ENCODE measurements at regions not wholly inside any gene's neighbourhood (a gene's known extent, or its start where the extent isn't known, plus 50 kb on each side); places are given as distances from the start of the nearest gene placed in this dataset.

DNA sequence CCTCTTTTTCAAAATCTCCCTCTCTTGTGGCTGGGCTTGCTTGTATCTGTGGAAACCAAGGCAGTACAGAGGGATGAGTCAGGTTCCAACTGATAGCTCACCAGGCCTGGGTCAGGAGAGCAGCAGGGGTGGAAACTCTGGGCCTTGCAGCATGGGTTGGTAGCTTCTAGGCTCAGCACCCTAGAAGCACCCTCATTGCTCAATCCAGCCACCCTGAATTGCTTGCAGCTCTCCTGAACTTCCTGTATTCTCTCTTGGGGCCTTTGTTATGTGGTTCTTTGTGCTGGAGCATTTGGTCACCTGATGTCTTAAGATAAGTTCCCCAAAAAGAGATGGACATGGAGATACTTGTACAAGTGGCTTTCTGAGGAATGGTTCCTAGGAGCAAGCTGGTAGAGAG, 169.4 kb downstream of the IRX5 start:
- Mint-ChIP-seq H3K36me3 (no peaks in the 10 kb centered on the region), H3K4me1 (no peaks in the 10 kb centered on the region), H3K4me3 (no peak overlapping the region), H3K27ac (no peak overlapping the region), H3K9me3 (no peaks in the 10 kb centered on the region), H3K27me3 (ENCODE audit: low read depth in 2 of 2) (no peaks in the 10 kb centered on the region)
- DNase-seq (no peak), ATAC-seq (no peak)
- H3K27me3 ChIP-seq (ENCODE audit: control insufficient read depth, insufficient read depth, low read length): no peaks in the 10 kb centered on the region
- no peaks in the 10 kb centered on the region for H3K4me1 ChIP-seq (ENCODE audit: control insufficient read depth, insufficient read depth, low read length)
- no peaks in the 10 kb centered on the region for H3K36me3 ChIP-seq (ENCODE audit: control insufficient read depth, insufficient read depth, low read length)
- no peaks in the 10 kb centered on the region for H3K9me3 ChIP-seq (ENCODE audit: control insufficient read depth, insufficient read depth, low read length)
- no peak overlapping the region for H3K4me3 ChIP-seq (ENCODE audit: low read length)
- TF ChIP-seq, protein P1, sequence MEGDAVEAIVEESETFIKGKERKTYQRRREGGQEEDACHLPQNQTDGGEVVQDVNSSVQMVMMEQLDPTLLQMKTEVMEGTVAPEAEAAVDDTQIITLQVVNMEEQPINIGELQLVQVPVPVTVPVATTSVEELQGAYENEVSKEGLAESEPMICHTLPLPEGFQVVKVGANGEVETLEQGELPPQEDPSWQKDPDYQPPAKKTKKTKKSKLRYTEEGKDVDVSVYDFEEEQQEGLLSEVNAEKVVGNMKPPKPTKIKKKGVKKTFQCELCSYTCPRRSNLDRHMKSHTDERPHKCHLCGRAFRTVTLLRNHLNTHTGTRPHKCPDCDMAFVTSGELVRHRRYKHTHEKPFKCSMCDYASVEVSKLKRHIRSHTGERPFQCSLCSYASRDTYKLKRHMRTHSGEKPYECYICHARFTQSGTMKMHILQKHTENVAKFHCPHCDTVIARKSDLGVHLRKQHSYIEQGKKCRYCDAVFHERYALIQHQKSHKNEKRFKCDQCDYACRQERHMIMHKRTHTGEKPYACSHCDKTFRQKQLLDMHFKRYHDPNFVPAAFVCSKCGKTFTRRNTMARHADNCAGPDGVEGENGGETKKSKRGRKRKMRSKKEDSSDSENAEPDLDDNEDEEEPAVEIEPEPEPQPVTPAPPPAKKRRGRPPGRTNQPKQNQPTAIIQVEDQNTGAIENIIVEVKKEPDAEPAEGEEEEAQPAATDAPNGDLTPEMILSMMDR (IDR thresholded peaks at IDR 0.05): no peak
- no peak overlapping the region for H3K27ac ChIP-seq (ENCODE audit: low read length)
- intact Hi-C loops (cut with micrococcal nuclease): no loop called here

DNA sequence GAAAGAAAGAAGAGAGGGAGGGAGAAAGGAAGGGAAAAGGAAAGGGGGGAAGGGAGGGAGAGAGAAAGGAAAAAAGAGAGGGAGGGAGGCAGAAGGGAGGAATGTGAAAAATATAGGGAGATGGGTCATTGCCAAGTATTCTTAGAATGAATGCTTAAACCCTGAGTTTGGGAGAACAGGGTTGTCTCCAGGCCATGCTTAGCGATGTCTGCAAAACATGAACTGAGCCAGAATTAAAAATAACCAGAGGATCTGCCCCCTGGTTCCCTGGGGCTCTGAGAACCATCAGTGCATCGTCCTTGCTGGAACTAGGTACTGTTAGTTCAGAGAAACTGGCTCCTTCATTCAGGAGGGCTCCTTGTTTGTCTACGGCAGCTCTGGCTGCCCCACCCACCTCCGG, 170.4 kb downstream of the IRX5 start:
- no peaks in the 10 kb centered on the region for H3K27me3 ChIP-seq (ENCODE audit: control insufficient read depth, insufficient read depth, low read length)
- no peaks in the 10 kb centered on the region for H3K4me1 ChIP-seq (ENCODE audit: control insufficient read depth, insufficient read depth, low read length)
- intact Hi-C loops (cut with micrococcal nuclease): no loop called here
- TF ChIP-seq, protein P1 (IDR thresholded peaks at IDR 0.05): no peak
- no peaks in the 10 kb centered on the region for H3K9me3 Mint-ChIP-seq
- H3K27me3 Mint-ChIP-seq (ENCODE audit: low read depth in 2 of 2): no peaks in the 10 kb centered on the region
- no peaks in the 10 kb centered on the region for H3K36me3 Mint-ChIP-seq
- no peak overlapping the region for H3K4me3 ChIP-seq (ENCODE audit: low read length)
- no peaks in the 10 kb centered on the region for H3K9me3 ChIP-seq (ENCODE audit: control insufficient read depth, insufficient read depth, low read length)
- no peaks in the 10 kb centered on the region for H3K4me1 Mint-ChIP-seq
- H3K27ac ChIP-seq (ENCODE audit: low read length): no peak overlapping the region
- H3K27ac Mint-ChIP-seq: no peak overlapping the region
- no peak for DNase-seq
- no peak for ATAC-seq
- no peak overlapping the region for H3K4me3 Mint-ChIP-seq
- 82% methylated on average over 4 of the region's 4 CpGs for WGBS (ENCODE audit: insufficient coverage)
- no peaks in the 10 kb centered on the region for H3K36me3 ChIP-seq (ENCODE audit: control insufficient read depth, insufficient read depth, low read length)

DNA sequence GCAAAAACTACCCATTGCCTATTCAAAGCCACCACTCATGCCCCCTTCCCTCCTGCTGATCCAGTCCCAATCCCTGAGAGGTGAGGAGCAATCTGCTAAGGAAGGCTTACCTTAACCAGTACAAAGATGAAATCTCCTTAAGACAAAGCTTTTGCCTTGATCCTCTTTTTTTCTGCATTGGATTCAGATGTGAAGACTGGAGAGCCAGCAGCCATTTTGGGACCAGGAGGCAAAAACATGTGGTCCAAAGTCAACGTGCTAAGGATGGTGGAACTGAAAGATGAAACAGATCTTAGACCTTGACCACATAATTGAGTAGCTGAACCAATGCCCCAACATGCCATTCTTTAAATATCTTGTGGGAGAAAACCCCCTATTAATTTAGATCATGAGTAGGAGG, 171.4 kb downstream of the IRX5 start:
- Mint-ChIP-seq H3K4me3 (no peak overlapping the region), H3K27me3 (ENCODE audit: low read depth in 2 of 2) (no peaks in the 10 kb centered on the region), H3K27ac (no peak overlapping the region), H3K9me3 (no peaks in the 10 kb centered on the region), H3K4me1 (no peaks in the 10 kb centered on the region), H3K36me3 (no peaks in the 10 kb centered on the region)
- 71% methylated on average over 1 of the region's 1 CpG for WGBS (ENCODE audit: insufficient coverage)
- no peaks in the 10 kb centered on the region for H3K36me3 ChIP-seq (ENCODE audit: control insufficient read depth, insufficient read depth, low read length)
- H3K4me3 ChIP-seq (ENCODE audit: low read length): no peak overlapping the region
- H3K4me1 ChIP-seq (ENCODE audit: control insufficient read depth, insufficient read depth, low read length): no peaks in the 10 kb centered on the region
- H3K27ac ChIP-seq (ENCODE audit: low read length): no peak overlapping the region
- ATAC-seq (no peak), DNase-seq (no peak)
- no peaks in the 10 kb centered on the region for H3K27me3 ChIP-seq (ENCODE audit: control insufficient read depth, insufficient read depth, low read length)
- TF ChIP-seq, protein P1 (IDR thresholded peaks at IDR 0.05): no peak
- intact Hi-C loops (cut with micrococcal nuclease): no loop called here
- no peaks in the 10 kb centered on the region for H3K9me3 ChIP-seq (ENCODE audit: control insufficient read depth, insufficient read depth, low read length)

DNA sequence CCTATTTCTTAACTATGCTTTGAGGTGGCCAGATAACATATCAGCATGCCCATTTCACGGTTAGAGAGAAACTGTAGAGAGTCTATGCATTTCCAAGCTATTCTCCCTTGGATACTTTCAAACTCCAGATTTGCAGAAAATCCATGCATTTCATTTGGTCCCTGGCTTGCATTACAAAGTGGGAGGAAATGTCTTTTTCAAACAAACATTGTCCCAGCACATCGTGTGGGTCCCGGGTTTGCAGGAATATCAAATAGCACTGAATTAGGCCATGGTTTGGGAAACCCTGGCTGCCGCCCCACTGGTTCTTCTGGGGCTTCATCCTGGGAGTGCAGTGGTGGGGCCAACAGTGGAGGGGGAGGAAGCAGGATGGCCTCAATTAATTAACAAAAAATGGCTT, 171.9 kb downstream of the IRX5 start:
- H3K27me3 Mint-ChIP-seq (ENCODE audit: low read depth in 2 of 2): no peaks in the 10 kb centered on the region
- H3K27ac Mint-ChIP-seq: no peak overlapping the region
- ATAC-seq: no peak
- no peaks in the 10 kb centered on the region for H3K36me3 Mint-ChIP-seq
- H3K4me3 ChIP-seq (ENCODE audit: low read length): no peak overlapping the region
- no peaks in the 10 kb centered on the region for H3K36me3 ChIP-seq (ENCODE audit: control insufficient read depth, insufficient read depth, low read length)
- intact Hi-C loops (cut with micrococcal nuclease): no loop called here
- TF ChIP-seq, protein P1 (IDR thresholded peaks at IDR 0.05): no peak
- H3K4me1 Mint-ChIP-seq: no peaks in the 10 kb centered on the region
- no peaks in the 10 kb centered on the region for H3K4me1 ChIP-seq (ENCODE audit: control insufficient read depth, insufficient read depth, low read length)
- H3K9me3 ChIP-seq (ENCODE audit: control insufficient read depth, insufficient read depth, low read length): no peaks in the 10 kb centered on the region
- no peaks in the 10 kb centered on the region for H3K27me3 ChIP-seq (ENCODE audit: control insufficient read depth, insufficient read depth, low read length)
- H3K4me3 Mint-ChIP-seq: no peak overlapping the region
- no peaks in the 10 kb centered on the region for H3K9me3 Mint-ChIP-seq
- WGBS (ENCODE audit: insufficient coverage): 81% methylated on average over 4 of the region's 4 CpGs
- no peak for DNase-seq
- H3K27ac ChIP-seq (ENCODE audit: low read length): no peak overlapping the region
